Islet of Langerhans (tissue), 1 donor: ENCODE measurements at regions not wholly inside any gene's neighbourhood (a gene's known extent, or its start where the extent isn't known, plus 50 kb on each side); places are given as distances from the start of the nearest gene placed in this dataset.
"Not testable (repeated sequence)": the region's sequence is repeated elsewhere in the genome, so short reads cannot be mapped to it uniquely, and the experiment has no call there.

ENCODE experiments used
- FAIRE-seq: peaks from one replicate; lab custom pipeline; 2011; peaks lifted over from hg19 to GRCh38; lab: Jason Lieb, UNC

- FAIRE-seq, result no peak
These were observed 536.5 kb downstream of the KCTD12 start for GRCh38 chr13:76349700-76350099.

- no peak for FAIRE-seq
These were observed 546.6 kb downstream of the KCTD12 start for GRCh38 chr13:76339649-76340048.

GRCh38 chr13:76338003-76338402 lies 548.2 kb downstream of the KCTD12 start:
- FAIRE-seq, result no peak

GRCh38 chr13:76336889-76337844 lies 549.0 kb downstream of the KCTD12 start:
- FAIRE-seq, result no peak

- no peak for FAIRE-seq
These were observed 550.7 kb downstream of the KCTD12 start for GRCh38 chr13:76335463-76335862.

GRCh38 chr13:76331943-76332712 lies 554.1 kb downstream of the KCTD12 start:
- no peak for FAIRE-seq

GRCh38 chr13:76330761-76331160 lies 555.4 kb downstream of the KCTD12 start:
- FAIRE-seq, result no peak

- FAIRE-seq, result no peak
These were observed 556.2 kb downstream of the KCTD12 start for GRCh38 chr13:76329866-76330580.

GRCh38 chr13:76329004-76329403 lies 557.2 kb downstream of the KCTD12 start:
- FAIRE-seq, result no peak

- FAIRE-seq, result no peak
These were observed 559.9 kb downstream of the KCTD12 start for GRCh38 chr13:76326343-76326742.

GRCh38 chr13:76319921-76320320 lies 566.3 kb downstream of the KCTD12 start:
- FAIRE-seq, result no peak

- no peak for FAIRE-seq
These were observed 569.1 kb downstream of the KCTD12 start for GRCh38 chr13:76316998-76317527.

GRCh38 chr13:76314495-76314894 lies 571.7 kb downstream of the KCTD12 start:
- FAIRE-seq, result no peak

- no peak for FAIRE-seq
These were observed 579.1 kb downstream of the KCTD12 start for GRCh38 chr13:76307142-76307541.

GRCh38 chr13:76300688-76301087 lies 585.5 kb downstream of the KCTD12 start:
- FAIRE-seq, result no peak

GRCh38 chr13:76297331-76297730 lies 588.9 kb downstream of the KCTD12 start:
- no peak for FAIRE-seq

GRCh38 chr13:76296751-76297150 lies 589.5 kb downstream of the KCTD12 start:
- no peak for FAIRE-seq

- FAIRE-seq, result not testable (repeated sequence)
These were observed 591.2 kb downstream of the KCTD12 start for GRCh38 chr13:76295020-76295419.

- no peak for FAIRE-seq
These were observed 592.5 kb downstream of the KCTD12 start for GRCh38 chr13:76293751-76294150.

GRCh38 chr13:76293346-76293745 lies 592.9 kb downstream of the KCTD12 start:
- peak; percentile 98 for FAIRE-seq

- FAIRE-seq, result no peak
These were observed 593.5 kb downstream of the KCTD12 start for GRCh38 chr13:76292726-76293125.

- no peak for FAIRE-seq
These were observed 594.2 kb downstream of the KCTD12 start for GRCh38 chr13:76292031-76292430.
